Lung (tissue), 11 donors: ENCODE measurements at regions not wholly inside any gene's neighbourhood (a gene's known extent, or its start where the extent isn't known, plus 50 kb on each side); places are given as distances from the start of the nearest gene placed in this dataset.

Experiments
- ATAC-seq: fragments of 200-7000 bp; cut with Tn5 transposase; one replicate; pipeline ENCODE4 v1.9.1; 2020; ENCODE audit warnings: moderate number of reproducible peaks; ENCODE audit not compliant: insufficient read depth, low FRiP score
- DNase-seq, 3 donors: peaks; one replicate each; pipeline ENCODE4 v3.0.0-alpha.2; 2013 to 2017
- H3K27ac ChIP-seq, 2 donors: one replicate each; pipeline ENCODE4 v1.5.1; 2013; ENCODE audit warnings: mild to moderate bottlenecking in 2 of 2, moderate library complexity in 2 of 2, control low read depth in 1 of 2, inconsistent platforms in 1 of 2, low read depth in 1 of 2, low read length in 1 of 2
- H3K27me3 ChIP-seq, 3 donors: one replicate each; pipeline ENCODE4 v1.5.1; 2013; ENCODE audit warnings: low read length in 2 of 3; ENCODE audit not compliant: control insufficient read depth in 3 of 3, insufficient read depth in 3 of 3
- H3K36me3 ChIP-seq, 4 donors: one replicate each; pipeline ENCODE4 v1.5.1; 2013; ENCODE audit warnings: low read length in 4 of 4, mild to moderate bottlenecking in 1 of 4, moderate library complexity in 1 of 4; ENCODE audit not compliant: control insufficient read depth in 4 of 4, insufficient read depth in 4 of 4
- H3K4me1 ChIP-seq, 5 donors: one replicate each; pipeline ENCODE4 v1.5.1; 2013; ENCODE audit warnings: low read length in 5 of 5, mild to moderate bottlenecking in 2 of 5, moderate library complexity in 1 of 5; ENCODE audit not compliant: control insufficient read depth in 5 of 5, insufficient read depth in 5 of 5
- H3K4me3 ChIP-seq: one replicate; pipeline ENCODE4 v1.5.1; 2013; ENCODE audit warnings: mild to moderate bottlenecking, control low read depth, moderate library complexity
- H3K9ac ChIP-seq, 2 donors: one replicate each; pipeline ENCODE4 v1.5.1; 2013; ENCODE audit warnings: low read length in 2 of 2, control low read depth in 1 of 2; ENCODE audit not compliant: insufficient read depth in 1 of 2
- H3K9me3 ChIP-seq, 4 donors: one replicate each; pipeline ENCODE4 v1.5.1; 2013; ENCODE audit warnings: low read length in 3 of 4, mild to moderate bottlenecking in 1 of 4, moderate library complexity in 1 of 4; ENCODE audit not compliant: control insufficient read depth in 4 of 4, insufficient read depth in 3 of 4
- CTCF ChIP-seq: IDR thresholded peaks from 2 replicates; pipeline ENCODE4 v1.5.1; 2012; ENCODE audit warnings: mild to moderate bottlenecking; ENCODE audit errors: control extremely low read depth, extremely low read depth
- WGBS, 2 donors: extraction: QIAGEN DNeasy Blood & Tissue Kit; methylation state at CpG; one replicate each; pipeline ENCODE4 v1.1.7; 2013; 5-methylcytosine and 5-hydroxymethylcytosine counted together
- donor health status: control.
- donor health status: control.
- donor health status: Bipolar disorder and iron deficiency.
- donor health status: healthy.
- donor health status: DM: yes; HTN: yes; CAD: no.

GRCh38 chr11:112455791-112456190 lies 195.1 kb upstream of the PLET1 start:
- TF ChIP-seq CTCF: no peak
- DNase-seq (peak in 2 of 3 donors; percentile 33 to 34), ATAC-seq (no peak)
- Histone ChIP-seq H3K4me3 (no peak overlapping the region), H3K4me1 (no peaks in the 10 kb centered on the region), H3K9ac (no peak overlapping the region), H3K9me3 (no peaks in the 10 kb centered on the region), H3K27ac (no peak overlapping the region), H3K27me3 (peaks cover 0 to 2% (median 0%) of the 10 kb centered on the region in 3 donors), H3K36me3 (no peaks in the 10 kb centered on the region)
- WGBS, 2 donors: 57 to 85% methylated on average over 1 of the region's 1 CpG

DNA sequence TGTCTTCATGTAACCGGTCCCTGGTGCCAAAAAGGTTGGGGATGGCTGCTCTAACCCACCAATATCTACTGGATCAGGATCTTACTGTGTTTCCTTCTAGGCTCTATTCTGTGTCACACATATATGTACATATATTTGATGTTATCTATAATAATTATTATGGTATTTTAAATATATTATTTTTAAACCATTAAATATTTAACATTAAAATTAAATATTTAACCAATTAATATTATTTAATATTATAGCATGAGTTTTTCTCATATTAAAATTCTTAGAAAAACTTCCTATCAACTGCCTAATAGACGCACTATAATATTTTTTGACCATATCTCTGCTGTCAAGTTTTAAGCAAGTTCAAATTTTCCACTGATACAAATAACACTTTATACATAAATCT lies 196.9 kb upstream of the PLET1 start:
- DNase-seq: no peak
- ATAC-seq: no peak
- Histone ChIP-seq H3K9me3 (no peaks in the 10 kb centered on the region), H3K4me3 (no peak overlapping the region), H3K9ac (no peak overlapping the region), H3K4me1 (no peaks in the 10 kb centered on the region), H3K27me3 (no peaks in the 10 kb centered on the region), H3K27ac (no peak overlapping the region), H3K36me3 (no peaks in the 10 kb centered on the region)
- no peak for TF ChIP-seq CTCF
- 88 to 94% methylated on average over 2 of the region's 2 CpGs for WGBS, 2 donors

- no peaks in the 10 kb centered on the region for H3K9me3 ChIP-seq
- H3K27me3 ChIP-seq: no peaks in the 10 kb centered on the region
- no peak overlapping the region for H3K4me3 ChIP-seq
- no peak overlapping the region for H3K9ac ChIP-seq
- 80 to 86% methylated on average over 4 of the region's 4 CpGs for WGBS, 2 donors
- H3K4me1 ChIP-seq: no peaks in the 10 kb centered on the region
- DNase-seq: no peak
- no peak for TF ChIP-seq CTCF
- no peaks in the 10 kb centered on the region for H3K36me3 ChIP-seq
- H3K27ac ChIP-seq: no peak overlapping the region
- no peak for ATAC-seq
Measured at GRCh38 chr11:112459001-112459400, 198.3 kb upstream of the PLET1 start.

DNA sequence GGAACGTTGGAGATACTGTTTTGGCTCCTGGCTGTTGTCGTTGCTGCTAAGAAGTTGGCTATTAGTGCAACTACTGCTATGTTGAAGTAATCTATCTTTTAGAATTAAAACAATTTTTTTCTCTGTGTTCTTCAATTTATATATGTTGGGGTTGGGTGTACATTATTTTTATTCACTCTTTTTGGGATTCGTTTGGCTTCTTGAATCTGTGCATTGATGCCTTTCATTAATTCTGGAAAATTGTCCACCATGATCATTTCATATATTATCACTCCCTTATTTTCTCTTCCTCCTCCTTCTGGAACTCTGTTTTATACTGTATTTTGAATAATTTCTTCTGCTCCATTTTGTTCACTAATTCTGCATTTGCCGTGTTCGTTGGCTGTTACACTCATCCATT lies 199.5 kb upstream of the PLET1 start:
- DNase-seq (no peak), ATAC-seq (no peak)
- no peaks in the 10 kb centered on the region for H3K36me3 ChIP-seq
- H3K27me3 ChIP-seq: no peaks in the 10 kb centered on the region
- H3K4me3 ChIP-seq: no peak overlapping the region
- TF ChIP-seq CTCF: no peak
- 87 to 88% methylated on average over 5 of the region's 5 CpGs for WGBS, 2 donors
- no peak overlapping the region for H3K27ac ChIP-seq
- no peaks in the 10 kb centered on the region for H3K9me3 ChIP-seq
- H3K4me1 ChIP-seq: peaks cover 0 to 3% (median 0%) of the 10 kb centered on the region in 5 donors
- H3K9ac ChIP-seq: no peak overlapping the region
